Spleen (tissue), 7 donors: ENCODE measurements at regions not wholly inside any gene's neighbourhood (a gene's known extent, or its start where the extent isn't known, plus 50 kb on each side); places are given as distances from the start of the nearest gene placed in this dataset.

ENCODE experiments used
- POLR2A ChIP-seq, 3 donors: fragments of 450-650 bp; IDR thresholded peaks; one replicate each; pipeline ENCODE4 v1.5.1; 2017; ENCODE audit warnings: antibody characterized with exemption in 3 of 3, mild to moderate bottlenecking in 1 of 3
- POLR2AphosphoS5 ChIP-seq, 3 donors: sonication (generic); formaldehyde crosslinking; IDR thresholded peaks; one replicate each; pipeline ENCODE4 v1.5.1; 2017; ENCODE audit warnings: antibody characterized with exemption in 3 of 3
- TF ChIP-seq, protein P1 (sequence below), 11 experiments: fragments of 200-600 bp in 7 of 11; fragments of 450-650 bp in 4 of 11; sonication (generic) in 4 of 11; IDR thresholded peaks in 8 of 11; conservative IDR thresholded peaks in 3 of 11; 1 replicate in 7 of 11; 2 replicates in 4 of 11; pipeline versions ENCODE4 v1.4.0 to v1.8.0; 2016 to 2021; ENCODE audit warnings: antibody characterized with exemption in 11 of 11, inconsistent platforms in 4 of 11, mild to moderate bottlenecking in 1 of 11
- donor health status: DM: no; HTN: no; CAD: no; lungs with moderate emphysema.
- donor health status: DM: no; HTN: no; CAD: no.
- donor health status: DM: no; HTN: no; CAD: no.

DNA sequence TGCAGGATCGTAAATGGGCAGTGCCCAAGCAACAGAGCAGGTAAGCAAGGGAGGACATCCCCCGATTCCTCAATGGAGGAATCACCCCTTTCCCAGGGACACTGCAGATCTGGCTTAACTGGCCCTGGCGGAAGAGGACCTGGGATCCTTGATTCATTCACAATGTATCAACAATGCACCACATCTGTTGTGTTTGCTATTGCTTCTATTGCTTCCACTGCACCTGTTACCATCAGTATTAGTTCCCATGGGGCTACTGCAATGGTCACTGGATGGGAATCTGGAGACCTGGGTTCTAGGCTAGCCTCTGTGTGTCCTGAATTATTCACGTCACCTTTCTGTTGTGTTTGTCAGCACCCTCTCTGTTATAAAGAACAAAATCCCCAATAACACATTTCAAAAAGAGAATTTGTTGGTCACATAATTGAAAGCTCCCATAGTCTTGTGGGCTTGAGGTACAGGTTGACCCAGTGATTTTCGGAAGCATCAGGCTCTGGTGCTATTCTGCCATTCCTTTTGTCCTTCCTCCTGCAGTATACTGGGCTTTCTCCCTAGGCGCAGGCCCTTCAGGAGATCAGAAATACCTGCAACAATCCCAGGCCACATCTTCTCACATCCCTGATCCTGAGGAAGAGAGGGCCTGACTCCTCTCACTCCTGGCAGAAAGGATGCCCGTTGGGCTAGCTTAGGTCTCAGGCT, 193.5 kb upstream of the GLI2 start:
- TF ChIP-seq, protein P1, sequence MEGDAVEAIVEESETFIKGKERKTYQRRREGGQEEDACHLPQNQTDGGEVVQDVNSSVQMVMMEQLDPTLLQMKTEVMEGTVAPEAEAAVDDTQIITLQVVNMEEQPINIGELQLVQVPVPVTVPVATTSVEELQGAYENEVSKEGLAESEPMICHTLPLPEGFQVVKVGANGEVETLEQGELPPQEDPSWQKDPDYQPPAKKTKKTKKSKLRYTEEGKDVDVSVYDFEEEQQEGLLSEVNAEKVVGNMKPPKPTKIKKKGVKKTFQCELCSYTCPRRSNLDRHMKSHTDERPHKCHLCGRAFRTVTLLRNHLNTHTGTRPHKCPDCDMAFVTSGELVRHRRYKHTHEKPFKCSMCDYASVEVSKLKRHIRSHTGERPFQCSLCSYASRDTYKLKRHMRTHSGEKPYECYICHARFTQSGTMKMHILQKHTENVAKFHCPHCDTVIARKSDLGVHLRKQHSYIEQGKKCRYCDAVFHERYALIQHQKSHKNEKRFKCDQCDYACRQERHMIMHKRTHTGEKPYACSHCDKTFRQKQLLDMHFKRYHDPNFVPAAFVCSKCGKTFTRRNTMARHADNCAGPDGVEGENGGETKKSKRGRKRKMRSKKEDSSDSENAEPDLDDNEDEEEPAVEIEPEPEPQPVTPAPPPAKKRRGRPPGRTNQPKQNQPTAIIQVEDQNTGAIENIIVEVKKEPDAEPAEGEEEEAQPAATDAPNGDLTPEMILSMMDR (IDR thresholded peaks at IDR 0.05 in 8 of 11, conservative IDR thresholded peaks at IDR 0.05 in 3 of 11), result no peak
- TF ChIP-seq POLR2A (IDR thresholded peaks at IDR 0.05) (no peak), POLR2AphosphoS5 (IDR thresholded peaks at IDR 0.05) (no peak)
